GM12878 (cell line): ENCODE measurements at regions not wholly inside any gene's neighbourhood (a gene's known extent, or its start where the extent isn't known, plus 50 kb on each side); places are given as distances from the start of the nearest gene placed in this dataset.

Experiments
- ATAC-seq: fragments of 200-7000 bp; cut with Tn5 transposase; 3 replicates; pipeline ENCODE4 v1.9.1; 2020; ENCODE audit warnings: mild to moderate bottlenecking, moderate library complexity
- BruUV-seq: library from RNA; stranded (reverse); fragments of 400-500 nt; replicated peaks from 2 replicates; lab custom pipeline; 2021; lab: Mats Ljungman, UMichigan
- CTCF ChIA-PET: fragments of 300-600 bp; sonication (Branson Sonifier 250); formaldehyde crosslinking; extraction: SDS; loops from one replicate; lab custom pipeline; 2021; ENCODE audit warnings: inconsistent platforms; lab: Yijun Ruan, JAX
- POLR2A ChIA-PET: fragments of 350-600 bp; formaldehyde crosslinking; extraction: SDS; loops from one replicate; lab custom pipeline; 2021; ENCODE audit warnings: inconsistent platforms; lab: Charles Lee
- RAD21 ChIA-PET: fragments of 300-600 bp; sonication (Branson Sonifier 250); formaldehyde crosslinking; loops from one replicate; lab custom pipeline; 2023; ENCODE audit warnings: antibody characterized with exemption; ENCODE audit not compliant: unreplicated experiment; lab: Charles Lee
- SMC1A ChIA-PET: fragments of 300-600 bp; sonication (Branson Sonifier 250); formaldehyde crosslinking; loops from one replicate; lab custom pipeline; 2023; ENCODE audit not compliant: unreplicated experiment, uncharacterized antibody; lab: Charles Lee
- DNase-seq: peaks from one replicate; pipeline ENCODE4 v3.0.0-alpha.2; 2011; ENCODE audit warnings: low read depth, low spot score
- FAIRE-seq: peaks from 3 replicates; lab custom pipeline; 2011; peaks lifted over from hg19 to GRCh38; lab: Jason Lieb, UNC
- H2AFZ ChIP-seq: 2 replicates; pipeline ENCODE4 v1.6.0; 2011; ENCODE audit warnings: low read depth, low read length, control low read depth; ENCODE audit not compliant: control insufficient read depth
- H3K27ac ChIP-seq: 2 replicates; pipeline ENCODE4 v1.5.1; 2011; ENCODE audit warnings: control low read depth; ENCODE audit not compliant: control insufficient read depth, insufficient read depth
- H3K27me3 ChIP-seq, 2 experiments: replicated peaks in 1 of 2; 2 replicates each; pipeline versions ENCODE4 v1.6.0 to v1.6.1; 2011; ENCODE audit warnings: low read length in 1 of 2; ENCODE audit not compliant: control insufficient read depth in 2 of 2, insufficient read depth in 2 of 2
- H3K36me3 ChIP-seq, 2 experiments: 2 replicates each; pipeline ENCODE4 v1.5.1; 2011; ENCODE audit warnings: low read length in 1 of 2; ENCODE audit not compliant: control insufficient read depth in 2 of 2, insufficient read depth in 2 of 2
- H3K4me1 ChIP-seq: 2 replicates; pipeline ENCODE4 v1.6.1; 2011; ENCODE audit warnings: mild to moderate bottlenecking, low read length, moderate library complexity, mixed read lengths; ENCODE audit not compliant: control insufficient read depth, insufficient read depth
- H3K4me2 ChIP-seq: 2 replicates; pipeline ENCODE4 v1.6.0; 2011; ENCODE audit warnings: control low read depth; ENCODE audit not compliant: control insufficient read depth, insufficient read depth
- H3K4me3 ChIP-seq: fragments of 200-600 bp; sonication (generic); 2 replicates; pipeline ENCODE4 v1.5.1; 2016
- H3K79me2 ChIP-seq: 2 replicates; pipeline ENCODE4 v1.6.0; 2011; ENCODE audit warnings: low read length; ENCODE audit not compliant: control insufficient read depth, insufficient read depth
- H3K9ac ChIP-seq: 2 replicates; pipeline ENCODE4 v1.8.0; 2011; ENCODE audit warnings: low read length, control low read depth, mixed read lengths; ENCODE audit not compliant: control insufficient read depth, insufficient read depth
- H3K9me3 ChIP-seq: replicated peaks from 3 replicates; pipeline ENCODE4 v1.5.1; 2011; ENCODE audit warnings: mild to moderate bottlenecking, low read length; ENCODE audit not compliant: control insufficient read depth, insufficient read depth
- H4K20me1 ChIP-seq: 2 replicates; pipeline ENCODE4 v1.6.0; 2011; ENCODE audit not compliant: control insufficient read depth, insufficient read depth
- CEBPZ ChIP-seq: fragments of 150-350 bp; IDR thresholded peaks from 2 replicates; pipeline ENCODE4 v1.6.1; 2016; ENCODE audit warnings: low read depth, low read length
- IRF4 ChIP-seq: IDR thresholded peaks from 2 replicates; pipeline ENCODE4 v1.6.1; 2011; ENCODE audit warnings: low read depth, low read length
- MEF2A ChIP-seq: IDR thresholded peaks from 2 replicates; pipeline ENCODE4 v1.6.1; 2011; ENCODE audit warnings: low read depth, mild to moderate bottlenecking, low read length, moderate library complexity; ENCODE audit not compliant: insufficient read depth
- NFYB ChIP-seq: IDR thresholded peaks from 2 replicates; pipeline ENCODE4 v1.6.1; 2011; ENCODE audit warnings: low read depth, mild to moderate bottlenecking, low read length, improper control_type of control experiment, moderate library complexity; ENCODE audit not compliant: insufficient read depth
- NRF1 ChIP-seq: conservative IDR thresholded peaks from 2 replicates; pipeline ENCODE4 v1.6.1; 2011; ENCODE audit warnings: mild to moderate bottlenecking, low read depth, low read length, improper control_type of control experiment
- POLR2AphosphoS5 ChIP-seq: IDR thresholded peaks from 2 replicates; pipeline ENCODE4 v1.6.1; 2011; ENCODE audit warnings: mild to moderate bottlenecking, low read length, inconsistent platforms
- WGBS: methylation state at CpG from one replicate; pipeline ENCODE4 v1.1.6; 2016; ENCODE audit warnings: low lambda C conversion rate; ENCODE audit not compliant: insufficient replicate concordance, insufficient coverage; ENCODE audit errors: missing lambda C conversion rate; 5-methylcytosine and 5-hydroxymethylcytosine counted together
- in situ Hi-C: fragments of 300-500 bp; cut with MboI; formaldehyde crosslinking; loops from 9 replicates; pipeline ENCODE4 v1.14.3; 2018; ENCODE audit warnings: mixed read lengths
- intact Hi-C: fragments of 100-400 bp; cut with micrococcal nuclease; formaldehyde crosslinking; loops from one replicate; pipeline ENCODE4 v1.14.2; 2022; ENCODE audit not compliant: unreplicated experiment

- H3K4me2 ChIP-seq = no peak overlapping the region
- ATAC-seq = no peak
- no peak for DNase-seq
- no peak overlapping the region for H3K9ac ChIP-seq
- no peaks in the 10 kb centered on the region for H3K9me3 ChIP-seq
- no peaks in the 10 kb centered on the region for H3K4me1 ChIP-seq
- 0% methylated on average over 4 of the region's 4 CpGs for WGBS
- FAIRE-seq = no peak
- TF ChIP-seq POLR2AphosphoS5 (no peak), CEBPZ (no peak), NFYB (no peak), NRF1 (no peak), MEF2A (no peak), IRF4 (no peak)
- ChIA-PET SMC1A (no interaction called here), POLR2A (no interaction called here), CTCF (interaction anchor here (0.6 kb wide), 1 partner anchor 106 kb away, joined by 3 read pairs; no protein-coding TSS in a partner anchor), RAD21 (no interaction called here)
- intact Hi-C loops = no loop called here
- H3K4me3 ChIP-seq = no peak overlapping the region
- no peak overlapping the region for H3K27ac ChIP-seq
- H3K79me2 ChIP-seq = no peaks in the 10 kb centered on the region
- no peaks in the 10 kb centered on the region for H4K20me1 ChIP-seq
- no peaks in the 10 kb centered on the region for H3K27me3 ChIP-seq
- H2AFZ ChIP-seq = no peak overlapping the region
- no TSS peak for BruUV-seq
- in situ Hi-C loops = no loop called here
- H3K36me3 ChIP-seq = no peaks in the 10 kb centered on the region
Measured at GRCh38 chr13:103331924-103332323, 265.7 kb upstream of the SLC10A2 start.
